SK-N-MC (cell line): ENCODE measurements at regions not wholly inside any gene's neighbourhood (a gene's known extent, or its start where the extent isn't known, plus 50 kb on each side); places are given as distances from the start of the nearest gene placed in this dataset.

ENCODE experiments used
- EZH2 ChIP-seq: fragments of 200-600 bp; sonication (generic); IDR thresholded peaks from one replicate; pipeline ENCODE4 v1.6.1; 2017; ENCODE audit warnings: antibody characterized with exemption
- POLR2AphosphoS5 ChIP-seq: IDR thresholded peaks from 2 replicates; pipeline ENCODE4 v1.6.1; 2012; ENCODE audit warnings: mild to moderate bottlenecking, low read depth, low read length, borderline replicate concordance

DNA sequence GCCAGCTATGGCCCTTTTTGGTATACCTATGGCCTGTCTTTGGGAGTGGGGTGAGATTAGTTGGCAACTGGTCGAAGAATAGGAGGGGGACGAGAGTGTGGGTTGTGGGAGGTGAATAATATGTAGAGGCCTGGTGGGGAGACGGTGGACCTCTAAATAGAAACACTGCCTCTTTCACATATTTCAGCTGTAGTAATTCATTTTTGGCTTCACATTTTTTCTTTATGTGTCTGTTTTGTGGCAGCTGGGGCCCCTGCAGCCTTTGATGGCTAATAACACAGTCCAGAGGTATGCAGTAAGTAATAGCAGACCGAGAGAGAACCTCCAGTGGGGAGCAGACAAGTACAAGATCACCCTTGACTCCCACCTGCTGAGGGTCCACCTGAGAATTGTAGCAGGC, 75.9 kb downstream of the HLX start:
- TF ChIP-seq EZH2: no peak
- TF ChIP-seq POLR2AphosphoS5: no peak
